Upper lobe of left lung (tissue), 6 donors: ENCODE measurements at regions not wholly inside any gene's neighbourhood (a gene's known extent, or its start where the extent isn't known, plus 50 kb on each side); places are given as distances from the start of the nearest gene placed in this dataset.
"Not testable (repeated sequence)": the region's sequence is repeated elsewhere in the genome, so short reads cannot be mapped to it uniquely, and the experiment has no call there.

Experiments used
- ATAC-seq, 2 donors: fragments of 200-7000 bp; cut with Tn5 transposase; one replicate each; pipeline ENCODE4 v1.9.1; 2022; ENCODE audit warnings: mild to moderate bottlenecking in 2 of 2, moderate library complexity in 2 of 2; ENCODE audit not compliant: low FRiP score in 2 of 2
- DNase-seq, 2 donors: peaks; one replicate each; pipeline ENCODE4 v3.0.0-alpha.2; 2019 to 2020
- H3K27ac ChIP-seq, 4 donors: fragments of 200-600 bp; sonication (generic); one replicate each; pipeline ENCODE4 v1.5.1; 2016 to 2019
- H3K27me3 ChIP-seq, 4 donors: fragments of 200-600 bp; sonication (generic); one replicate each; pipeline ENCODE4 v1.5.1; 2017 to 2019
- H3K36me3 ChIP-seq, 4 donors: fragments of 200-600 bp; sonication (generic); one replicate each; pipeline ENCODE4 v1.5.1; 2016 to 2019
- H3K4me1 ChIP-seq, 4 donors: fragments of 200-600 bp; sonication (generic); one replicate each; pipeline ENCODE4 v1.5.1; 2018 to 2019
- H3K4me3 ChIP-seq, 4 donors: fragments of 200-600 bp; sonication (generic); one replicate each; pipeline ENCODE4 v1.5.1; 2017 to 2019; ENCODE audit warnings: mild to moderate bottlenecking in 2 of 4, moderate library complexity in 1 of 4
- H3K9me3 ChIP-seq, 4 donors: fragments of 200-600 bp; sonication (generic); one replicate each; pipeline ENCODE4 v1.5.1; 2018 to 2019
- CTCF ChIP-seq, 6 experiments: fragments of 450-650 bp in 4 of 6; fragments of 200-600 bp in 2 of 6; sonication (generic) in 2 of 6; IDR thresholded peaks; one replicate each; pipeline ENCODE4 v1.5.1; 2016 to 2019; ENCODE audit warnings: antibody characterized with exemption in 6 of 6
- EP300 ChIP-seq, 4 donors: sonication (generic); formaldehyde crosslinking; IDR thresholded peaks; one replicate each; pipeline ENCODE4 v1.5.1; 2017; ENCODE audit warnings: antibody characterized with exemption in 4 of 4, control low read depth in 2 of 4
- POLR2A ChIP-seq, 4 donors: fragments of 450-650 bp; IDR thresholded peaks; one replicate each; pipeline ENCODE4 v1.5.1; 2016 to 2017; ENCODE audit warnings: antibody characterized with exemption in 4 of 4, mild to moderate bottlenecking in 2 of 4
- POLR2AphosphoS5 ChIP-seq, 2 donors: sonication (generic); formaldehyde crosslinking; IDR thresholded peaks; one replicate each; pipeline ENCODE4 v1.5.1; 2017; ENCODE audit warnings: antibody characterized with exemption in 2 of 2
- WGBS, 2 donors: methylation state at CpG; one replicate each; pipeline ENCODE4 v1.1.5; 2017 to 2018; 5-methylcytosine and 5-hydroxymethylcytosine counted together
- donor health status: DM: no; HTN: no; CAD: no; lungs with moderate emphysema.
- donor health status: DM: no; HTN: yes; CAD: no; lungs with severe emphysema.

- H3K9me3 ChIP-seq, result no peaks in the 10 kb centered on the region
- no peaks in the 10 kb centered on the region for H3K36me3 ChIP-seq
- no peak overlapping the region for H3K27ac ChIP-seq
- H3K4me3 ChIP-seq, result no peak overlapping the region
- peaks cover 0 to 12% (median 4%) of the 10 kb centered on the region in 4 donors for H3K4me1 ChIP-seq
- no peak for TF ChIP-seq POLR2A (IDR thresholded peaks at IDR 0.05)
- no peak for TF ChIP-seq POLR2AphosphoS5 (IDR thresholded peaks at IDR 0.05)
- TF ChIP-seq CTCF (IDR thresholded peaks at IDR 0.05), result no peak
- TF ChIP-seq EP300 (IDR thresholded peaks at IDR 0.05), result no peak
- 26 to 29% methylated on average over 3 of the region's 3 CpGs for WGBS, 2 donors
- no peaks in the 10 kb centered on the region for H3K27me3 ChIP-seq
- DNase-seq (no peak), ATAC-seq (no peak)
Measured at GRCh38 chr5:71924980-71925379, 182.3 kb upstream of the MAP1B start.

- Histone ChIP-seq H3K4me3 (no peak overlapping the region), H3K4me1 (peaks cover 0 to 12% (median 4%) of the 10 kb centered on the region in 4 donors), H3K27ac (peak overlapping the region in 1 of 4 donors; percentile 2), H3K36me3 (no peaks in the 10 kb centered on the region), H3K9me3 (no peaks in the 10 kb centered on the region), H3K27me3 (no peaks in the 10 kb centered on the region)
- DNase-seq (no peak), ATAC-seq (no peak)
- TF ChIP-seq POLR2A (IDR thresholded peaks at IDR 0.05) (no peak), CTCF (IDR thresholded peaks at IDR 0.05) (no peak), EP300 (IDR thresholded peaks at IDR 0.05) (no peak), POLR2AphosphoS5 (IDR thresholded peaks at IDR 0.05) (no peak)
- 37 to 43% methylated on average over 4 of the region's 4 CpGs for WGBS, 2 donors
Measured at GRCh38 chr5:71925608-71926091, 181.6 kb upstream of the MAP1B start.

- TF ChIP-seq POLR2A (IDR thresholded peaks at IDR 0.05), result no peak
- no peak for TF ChIP-seq POLR2AphosphoS5 (IDR thresholded peaks at IDR 0.05)
- no peak for TF ChIP-seq CTCF (IDR thresholded peaks at IDR 0.05)
- TF ChIP-seq EP300 (IDR thresholded peaks at IDR 0.05), result no peak
- no peaks in the 10 kb centered on the region for H3K27me3 ChIP-seq
- H3K4me3 ChIP-seq, result no peak overlapping the region
- H3K27ac ChIP-seq, result no peak overlapping the region
- ATAC-seq (no peak), DNase-seq (no peak)
- WGBS, 2 donors, result 70 to 92% methylated on average over 3 of the region's 3 CpGs
- H3K4me1 ChIP-seq, result peaks cover 0 to 10% (median 7%) of the 10 kb centered on the region in 4 donors
- no peaks in the 10 kb centered on the region for H3K36me3 ChIP-seq
- H3K9me3 ChIP-seq, result no peaks in the 10 kb centered on the region
Measured at GRCh38 chr5:71929003-71929402, 178.3 kb upstream of the MAP1B start.

GRCh38 chr5:71930554-71930953, 176.7 kb upstream of the MAP1B start:
- not testable (repeated sequence) for H3K4me1 ChIP-seq, ATAC-seq, H3K9me3 ChIP-seq, H3K36me3 ChIP-seq, H3K27me3 ChIP-seq, H3K4me3 ChIP-seq, DNase-seq, H3K27ac ChIP-seq

GRCh38 chr5:71932131-71932654, 175.1 kb upstream of the MAP1B start:
- ATAC-seq (peak in 1 of 2 donors; percentile 8), DNase-seq (no peak)
- H3K4me1 ChIP-seq, result peaks cover 0 to 6% (median 0%) of the 10 kb centered on the region in 4 donors
- no peak for TF ChIP-seq POLR2A (IDR thresholded peaks at IDR 0.05)
- TF ChIP-seq POLR2AphosphoS5 (IDR thresholded peaks at IDR 0.05), result no peak
- TF ChIP-seq CTCF (IDR thresholded peaks at IDR 0.05), result no peak
- TF ChIP-seq EP300 (IDR thresholded peaks at IDR 0.05), result no peak
- WGBS, 2 donors, result 60 to 71% methylated on average over 1 of the region's 1 CpG
- no peak overlapping the region for H3K27ac ChIP-seq
- no peaks in the 10 kb centered on the region for H3K27me3 ChIP-seq
- no peak overlapping the region for H3K4me3 ChIP-seq
- no peaks in the 10 kb centered on the region for H3K9me3 ChIP-seq
- H3K36me3 ChIP-seq, result no peaks in the 10 kb centered on the region
